Left hindlimb (tissue), 1 donor: ENCODE measurements at regions not wholly inside any gene's neighbourhood (a gene's known extent, or its start where the extent isn't known, plus 50 kb on each side); places are given as distances from the start of the nearest gene placed in this dataset.

ENCODE experiments used
- DNase-seq: peaks from one replicate; pipeline ENCODE4 v3.0.0-alpha.2; 2018

DNA sequence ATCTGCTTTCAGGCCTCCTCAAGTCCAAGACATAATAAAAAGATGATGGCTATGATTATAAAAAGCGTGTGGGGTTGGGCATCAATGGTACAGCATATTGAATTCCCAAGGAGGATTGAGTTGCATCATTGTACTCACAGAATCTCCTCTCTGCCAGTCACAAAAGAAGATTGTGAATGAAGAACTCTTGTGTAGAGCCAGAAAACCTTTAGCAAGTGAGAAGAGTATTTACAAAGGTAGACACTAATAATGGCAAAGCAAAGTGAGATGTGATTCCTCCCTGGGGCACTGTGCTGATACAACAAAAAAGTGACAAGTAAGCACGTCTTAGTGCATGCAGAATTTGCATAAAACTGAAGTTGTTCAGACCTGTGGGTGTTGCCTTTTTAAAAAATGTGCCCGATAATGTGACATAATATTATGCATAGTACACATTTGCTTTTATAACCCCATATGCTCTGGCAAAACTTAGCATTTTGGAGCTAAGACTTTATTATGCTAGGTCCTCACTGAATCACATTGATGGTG lies 291.2 kb upstream of the TBC1D5 start:
- DNase-seq = no peak

DNA sequence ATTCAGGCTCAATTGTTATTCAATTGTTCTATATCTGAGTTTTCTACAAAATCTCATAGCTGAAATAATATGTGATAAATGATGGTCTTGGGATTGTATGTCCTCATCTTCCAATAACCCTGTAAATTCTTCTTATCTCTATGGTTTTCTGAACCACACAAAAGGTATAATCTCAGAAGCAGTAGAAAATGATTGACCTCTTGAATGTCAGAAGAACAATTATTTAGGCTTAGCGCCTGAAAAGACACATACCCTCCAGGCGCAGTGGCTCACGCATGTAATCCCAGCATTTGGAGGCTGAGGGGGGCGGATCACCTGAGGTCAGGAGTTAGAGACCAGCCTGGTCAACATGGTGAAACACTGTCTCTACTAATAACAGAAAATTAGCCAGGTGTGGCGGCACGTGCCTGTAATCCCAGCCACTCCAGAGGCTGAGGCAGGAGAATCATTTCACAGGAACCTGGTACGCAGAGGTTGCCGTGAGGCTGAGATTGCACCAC lies 288.0 kb upstream of the TBC1D5 start:
- DNase-seq = no peak

GRCh38 chr3:18027161-18027939 lies 284.9 kb upstream of the TBC1D5 start:
- DNase-seq = no peak

- DNase-seq = no peak
Measured at GRCh38 chr3:18024715-18025114, 282.3 kb upstream of the TBC1D5 start.

DNA sequence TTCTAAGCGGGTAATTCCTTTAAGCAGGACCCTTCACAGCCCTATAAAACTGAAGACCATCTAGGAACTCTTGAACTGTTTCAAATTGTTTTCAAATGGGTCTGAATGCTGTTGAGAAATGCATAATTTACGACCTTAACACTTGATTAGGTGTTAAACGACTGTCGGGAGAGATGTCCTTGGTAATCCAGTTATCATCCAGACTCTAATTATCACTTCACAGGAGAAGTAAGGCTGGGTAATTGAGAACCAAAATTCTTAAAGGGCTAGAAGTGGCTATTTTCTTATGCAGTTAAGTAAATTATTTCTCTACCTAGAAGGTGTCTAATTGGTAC lies 276.7 kb upstream of the TBC1D5 start:
- no peak for DNase-seq

DNA sequence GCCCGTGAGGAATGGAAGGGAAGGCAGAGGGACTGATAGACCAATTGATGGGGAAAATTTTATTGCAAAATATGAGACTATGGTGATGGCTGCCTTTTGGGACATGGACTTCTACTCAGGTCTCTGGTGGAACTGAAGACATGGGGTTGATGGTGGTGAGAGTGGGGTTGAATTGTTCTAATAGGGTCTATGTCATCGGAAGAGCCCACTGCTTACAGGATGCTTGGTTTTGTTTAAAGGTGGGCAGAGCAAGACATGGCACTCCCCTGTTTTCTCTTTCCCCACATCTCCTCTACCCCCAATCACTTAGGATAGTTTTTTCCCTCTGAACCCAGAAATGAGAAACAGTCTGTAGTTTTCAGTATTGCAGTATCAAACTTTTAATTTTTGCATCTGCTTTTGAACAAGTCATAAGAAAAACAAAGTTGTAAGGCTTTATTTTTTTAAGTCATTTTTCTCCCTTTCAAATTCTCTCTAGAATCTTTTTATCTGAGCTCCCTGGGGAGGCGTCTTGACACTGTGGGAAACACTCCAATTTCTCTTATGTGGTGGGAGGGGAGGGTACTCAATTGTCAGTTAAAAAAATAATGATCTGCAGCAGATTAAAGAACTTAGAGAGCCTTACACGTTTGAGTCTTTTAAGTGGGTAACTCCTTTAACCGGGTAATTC lies 276.2 kb upstream of the TBC1D5 start:
- DNase-seq = no peak

GRCh38 chr3:18016366-18016765 lies 273.9 kb upstream of the TBC1D5 start:
- DNase-seq = no peak

DNA sequence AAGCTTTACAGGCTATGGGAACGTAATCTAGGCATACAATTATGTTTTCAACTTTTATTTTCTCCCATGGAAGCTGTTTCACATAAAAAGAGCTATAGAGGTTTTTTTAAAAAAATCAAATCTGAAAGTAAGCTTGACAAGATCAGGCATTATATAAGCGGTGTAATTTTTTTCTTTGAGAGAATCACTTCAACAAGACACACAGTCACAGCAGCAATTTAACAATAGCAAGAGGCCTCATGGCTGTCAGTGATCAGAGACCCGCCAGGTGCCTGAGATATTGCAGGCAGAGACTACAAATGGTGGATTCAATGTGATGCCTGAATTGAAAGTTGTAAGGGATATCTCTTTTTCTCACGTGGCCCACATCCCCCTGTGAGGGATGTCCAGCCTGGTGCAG lies 270.5 kb upstream of the TBC1D5 start:
- no peak for DNase-seq

DNA sequence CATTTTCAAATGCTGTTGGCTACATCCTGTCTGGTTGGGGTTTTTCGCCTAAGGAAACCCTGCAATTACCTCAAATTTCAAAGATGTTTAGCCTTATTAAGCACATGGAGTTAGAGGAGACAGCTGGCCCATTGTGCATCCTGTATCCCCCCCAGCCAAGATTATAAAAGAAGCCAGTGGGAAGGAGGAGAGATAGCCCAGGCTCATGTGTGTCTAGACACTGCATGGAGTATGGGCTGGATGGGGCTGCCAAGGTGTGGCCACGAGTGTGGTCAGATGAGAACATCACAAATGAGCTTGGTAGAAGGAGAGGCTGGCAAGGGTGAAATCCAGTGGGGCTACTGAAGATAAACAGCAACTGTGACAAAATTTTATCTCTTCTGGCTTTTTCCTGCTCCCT lies 270.0 kb upstream of the TBC1D5 start:
- DNase-seq = no peak

DNA sequence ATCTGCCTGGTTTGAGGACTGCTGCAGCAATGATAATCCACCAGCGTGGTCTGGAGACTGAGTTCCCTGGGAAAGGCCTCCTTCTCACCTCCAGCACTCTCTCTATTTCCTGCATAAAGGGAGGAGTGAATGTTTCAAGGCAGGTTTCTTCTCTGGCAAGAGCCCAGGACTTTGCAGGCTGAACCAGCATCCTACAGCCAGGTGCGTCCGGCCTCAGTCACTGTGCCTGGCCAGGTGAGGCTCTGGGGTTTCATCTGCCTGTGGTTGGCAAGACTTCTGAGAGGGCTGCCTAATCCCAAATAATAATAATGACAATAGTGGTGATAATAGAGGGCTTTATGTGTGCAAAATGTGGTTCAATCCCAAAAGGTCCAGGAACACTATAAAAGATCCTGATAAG lies 269.0 kb upstream of the TBC1D5 start:
- DNase-seq = no peak

GRCh38 chr3:18010001-18010400 lies 267.6 kb upstream of the TBC1D5 start:
- no peak for DNase-seq

DNA sequence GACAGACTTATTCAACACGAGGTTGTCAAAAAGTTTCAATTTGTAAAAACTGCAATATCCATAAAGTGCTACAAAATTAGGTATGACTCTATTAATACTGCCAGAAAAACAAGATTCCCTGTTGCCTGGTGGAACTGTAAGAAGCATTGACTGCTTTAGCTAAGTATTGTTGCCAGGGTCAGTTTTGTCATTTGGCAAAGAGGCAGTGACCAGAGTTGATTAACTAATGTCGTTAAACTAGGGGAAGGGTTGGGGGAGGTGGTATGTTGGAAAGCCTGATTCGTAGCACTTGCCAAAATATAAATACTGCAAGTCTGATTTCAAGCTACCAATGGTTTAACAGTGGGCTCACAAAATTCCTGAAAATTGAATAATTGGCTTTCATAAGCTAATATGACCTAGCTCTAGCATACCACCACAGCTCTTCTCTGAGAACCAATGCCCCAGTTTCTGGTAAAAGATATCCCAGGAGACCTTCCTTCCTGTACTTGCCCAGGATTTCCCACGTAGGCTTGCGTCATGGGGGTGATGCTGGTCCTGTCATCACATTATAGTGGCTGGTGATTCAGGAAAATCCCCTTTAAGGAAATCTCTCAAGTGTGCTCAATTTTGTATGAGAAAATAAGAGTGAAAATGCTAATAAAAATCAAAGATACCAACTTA lies 266.4 kb upstream of the TBC1D5 start:
- no peak for DNase-seq

DNA sequence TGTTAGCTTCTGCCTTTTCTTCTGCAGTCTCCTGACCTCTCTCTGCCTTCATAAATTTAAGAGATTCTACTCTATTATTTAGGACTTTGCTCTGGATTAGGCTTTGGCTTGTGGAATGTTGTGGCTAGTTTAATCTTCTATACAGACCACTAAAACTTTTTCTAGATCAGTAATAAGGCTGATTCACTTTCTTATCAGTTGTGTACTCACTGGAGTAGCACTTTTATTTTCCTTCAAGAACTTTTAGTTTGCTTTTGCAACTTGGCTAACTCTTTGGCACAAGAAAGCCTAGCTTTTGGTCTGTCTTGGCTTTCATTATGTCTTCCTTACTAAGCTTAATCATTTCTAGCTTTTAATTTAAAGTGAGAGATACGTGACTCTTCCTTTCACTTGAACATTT lies 265.5 kb upstream of the TBC1D5 start:
- no peak for DNase-seq

- DNase-seq = no peak
Measured at GRCh38 chr3:17995769-17996168, 253.3 kb upstream of the TBC1D5 start.

GRCh38 chr3:17994167-17994566 lies 251.7 kb upstream of the TBC1D5 start:
- DNase-seq = no peak

GRCh38 chr3:17990390-17990789 lies 248.0 kb upstream of the TBC1D5 start:
- DNase-seq = no peak

GRCh38 chr3:17986348-17986816 lies 244.0 kb upstream of the TBC1D5 start:
- no peak for DNase-seq

DNA sequence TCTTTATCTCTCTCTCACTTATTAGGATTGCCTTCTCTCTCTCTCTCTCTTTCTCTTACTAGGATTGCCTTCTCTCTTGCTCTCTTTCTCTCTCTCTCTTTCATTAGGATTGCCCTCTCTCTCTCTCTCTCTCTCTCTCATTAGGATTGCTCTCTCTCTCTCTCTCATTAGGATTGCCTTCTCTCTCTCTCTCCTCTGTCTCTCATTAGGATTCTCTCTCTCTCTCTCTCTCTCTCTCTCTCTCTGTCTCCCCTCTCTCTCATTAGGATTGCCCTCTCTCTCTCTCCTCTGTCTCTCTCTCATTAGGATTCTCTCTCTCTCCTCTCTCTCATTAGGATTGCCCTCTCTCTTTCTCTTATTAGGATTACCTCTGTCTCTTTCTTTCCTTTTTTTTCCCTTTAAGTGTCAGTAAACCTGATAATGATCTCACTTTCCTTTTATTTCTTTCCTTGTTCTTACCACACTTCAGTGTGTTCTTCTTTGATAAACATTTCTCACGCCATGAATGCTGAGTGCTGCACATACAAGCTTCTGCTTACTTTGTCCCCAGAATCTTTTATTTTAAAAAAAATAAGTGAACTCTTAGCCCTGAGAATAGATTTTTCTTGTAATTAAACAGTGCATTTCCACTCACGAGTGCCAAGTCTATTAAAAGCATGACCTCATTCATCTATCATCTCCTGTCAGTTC lies 243.4 kb upstream of the TBC1D5 start:
- no peak for DNase-seq

- no peak for DNase-seq
Measured at GRCh38 chr3:17983106-17983505, 240.7 kb upstream of the TBC1D5 start.

GRCh38 chr3:17982211-17982880 lies 239.9 kb upstream of the TBC1D5 start:
- DNase-seq = no peak

- no peak for DNase-seq
Measured at GRCh38 chr3:17980863-17981262, 238.4 kb upstream of the TBC1D5 start.

GRCh38 chr3:17979911-17980310 lies 237.5 kb upstream of the TBC1D5 start:
- DNase-seq = no peak
